ENCODE measurements at regions not wholly inside any gene's neighbourhood (a gene's known extent, or its start where the extent isn't known, plus 50 kb on each side); places are given as distances from the start of the nearest gene placed in this dataset.

DNA sequence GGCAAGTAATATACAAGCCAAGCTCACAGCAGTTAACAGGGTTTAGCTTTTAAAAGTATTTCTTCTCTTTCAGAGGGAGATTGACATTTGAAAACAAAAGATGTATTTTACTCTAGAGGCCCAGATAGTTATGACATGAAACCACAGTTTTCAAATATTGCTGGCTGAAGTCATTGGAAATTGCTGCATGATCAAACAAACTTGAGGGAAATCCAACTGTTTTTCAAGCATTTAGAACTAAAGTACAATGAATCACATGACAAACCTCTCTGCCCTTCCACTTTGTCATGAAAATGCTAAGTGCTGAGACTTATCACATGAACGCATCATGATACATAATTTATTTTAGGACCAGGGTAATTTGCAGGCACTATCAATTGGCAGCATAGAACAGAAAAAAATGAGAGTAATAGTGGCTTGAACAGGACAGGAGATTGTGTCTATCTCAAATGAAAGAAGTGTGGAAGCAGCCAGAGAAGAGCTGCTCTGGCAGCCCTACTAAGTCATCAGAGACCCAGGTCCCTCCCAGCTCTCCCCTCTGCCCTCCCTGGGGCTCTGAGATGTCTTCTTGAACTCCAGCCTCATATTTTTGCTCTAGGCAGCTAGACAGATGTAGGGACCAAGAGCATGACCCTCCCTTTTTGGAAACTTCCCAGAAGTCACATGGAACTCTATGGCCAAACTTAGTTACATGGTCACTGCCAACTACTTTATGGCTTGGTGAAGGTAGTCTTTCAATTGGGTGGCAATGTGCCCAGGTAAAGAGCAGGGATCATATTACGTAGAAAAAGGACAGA is 90.1 kb upstream of the PELI2 start:
- peaks cover 0 to 5% (median 2%) of the 10 kb centered on the region in 4 donors for H3K4me1 ChIP-seq
- in situ Hi-C loops (cut with MboI; ENCODE audit: low pct_ligation_motif_present in 1 of 4, low pct_unique_long_range_greater_than_20kb in 1 of 4, low sequenced_read_pairs in 3 of 4) (no loop called here), intact Hi-C loops (cut with DNase I; ENCODE audit: low total_unique reads) (no loop called here)
- TF ChIP-seq POLR2A (IDR thresholded peaks at IDR 0.05): no peak
- TF ChIP-seq, protein P1, sequence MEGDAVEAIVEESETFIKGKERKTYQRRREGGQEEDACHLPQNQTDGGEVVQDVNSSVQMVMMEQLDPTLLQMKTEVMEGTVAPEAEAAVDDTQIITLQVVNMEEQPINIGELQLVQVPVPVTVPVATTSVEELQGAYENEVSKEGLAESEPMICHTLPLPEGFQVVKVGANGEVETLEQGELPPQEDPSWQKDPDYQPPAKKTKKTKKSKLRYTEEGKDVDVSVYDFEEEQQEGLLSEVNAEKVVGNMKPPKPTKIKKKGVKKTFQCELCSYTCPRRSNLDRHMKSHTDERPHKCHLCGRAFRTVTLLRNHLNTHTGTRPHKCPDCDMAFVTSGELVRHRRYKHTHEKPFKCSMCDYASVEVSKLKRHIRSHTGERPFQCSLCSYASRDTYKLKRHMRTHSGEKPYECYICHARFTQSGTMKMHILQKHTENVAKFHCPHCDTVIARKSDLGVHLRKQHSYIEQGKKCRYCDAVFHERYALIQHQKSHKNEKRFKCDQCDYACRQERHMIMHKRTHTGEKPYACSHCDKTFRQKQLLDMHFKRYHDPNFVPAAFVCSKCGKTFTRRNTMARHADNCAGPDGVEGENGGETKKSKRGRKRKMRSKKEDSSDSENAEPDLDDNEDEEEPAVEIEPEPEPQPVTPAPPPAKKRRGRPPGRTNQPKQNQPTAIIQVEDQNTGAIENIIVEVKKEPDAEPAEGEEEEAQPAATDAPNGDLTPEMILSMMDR (IDR thresholded peaks at IDR 0.05): no peak
- TF ChIP-seq EP300 (IDR thresholded peaks at IDR 0.05; ENCODE audit: low read depth): no peak
- no peak for TF ChIP-seq POLR2AphosphoS5 (IDR thresholded peaks at IDR 0.05)
- H3K27ac ChIP-seq: no peak overlapping the region
- H3K36me3 ChIP-seq: no peaks in the 10 kb centered on the region
- no peaks in the 10 kb centered on the region for H3K9me3 ChIP-seq
- H3K27me3 ChIP-seq: no peaks in the 10 kb centered on the region
- 29 to 60% methylated on average over 2 of the region's 2 CpGs for WGBS, 2 donors (ENCODE audit: low coverage in 1 of 2)
- no peak overlapping the region for H3K4me3 ChIP-seq
- no peak for DNase-seq

DNA sequence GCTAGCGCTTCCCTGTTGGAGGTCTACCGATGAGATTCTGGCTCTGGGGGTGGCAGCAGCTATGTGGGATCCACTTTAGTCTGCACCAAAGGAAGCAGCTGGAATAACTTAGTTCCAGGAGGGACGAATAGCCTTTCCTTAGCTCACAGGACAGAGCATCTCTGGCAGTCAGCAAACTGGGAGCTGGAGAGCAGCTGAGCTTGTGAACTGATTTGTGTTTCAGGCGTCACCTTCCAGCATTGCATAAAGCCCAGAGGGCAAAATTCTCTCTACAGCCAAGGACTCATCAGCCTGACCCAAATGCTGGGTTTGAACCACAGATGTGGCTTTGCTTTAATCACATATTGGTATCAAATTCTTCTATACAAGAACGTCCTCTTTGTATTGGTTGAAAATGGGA is 81.9 kb upstream of the PELI2 start:
- H3K36me3 ChIP-seq: no peaks in the 10 kb centered on the region
- intact Hi-C loops (cut with DNase I; ENCODE audit: low total_unique reads): no loop called here
- no peaks in the 10 kb centered on the region for H3K4me1 ChIP-seq
- in situ Hi-C loops (cut with MboI; ENCODE audit: low pct_ligation_motif_present in 1 of 4, low pct_unique_long_range_greater_than_20kb in 1 of 4, low sequenced_read_pairs in 3 of 4): no loop called here
- H3K4me3 ChIP-seq: no peak overlapping the region
- H3K27ac ChIP-seq: no peak overlapping the region
- TF ChIP-seq POLR2A (IDR thresholded peaks at IDR 0.05) (no peak), EP300 (IDR thresholded peaks at IDR 0.05; ENCODE audit: low read depth) (no peak), POLR2AphosphoS5 (IDR thresholded peaks at IDR 0.05) (no peak)
- TF ChIP-seq, protein P1 (IDR thresholded peaks at IDR 0.05): no peak
- no peak for DNase-seq
- no peaks in the 10 kb centered on the region for H3K9me3 ChIP-seq
- no peaks in the 10 kb centered on the region for H3K27me3 ChIP-seq
- WGBS, 2 donors (ENCODE audit: low coverage in 1 of 2): 81 to 83% methylated on average over 2 to 5 of the region's 5 CpGs

DNA sequence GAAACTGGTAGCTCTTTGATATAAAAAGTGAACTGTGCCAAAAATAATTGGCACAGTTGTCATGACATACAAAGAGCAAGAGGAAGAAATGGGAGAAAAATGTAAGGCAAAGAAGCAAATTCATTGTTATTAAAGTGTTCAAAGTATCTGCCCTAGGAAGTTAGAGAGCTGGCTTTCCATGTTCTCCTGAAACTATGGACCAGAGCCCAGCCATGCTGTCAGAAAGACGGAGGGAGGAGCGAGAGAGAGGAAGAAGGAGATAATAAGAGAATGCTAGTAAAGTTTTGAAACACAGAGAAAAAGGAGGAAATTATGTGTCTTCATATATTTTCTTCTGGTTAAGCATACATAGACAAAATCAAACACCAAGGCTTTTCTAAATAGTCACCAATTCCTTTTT is 78.1 kb upstream of the PELI2 start:
- Histone ChIP-seq H3K27ac (no peak overlapping the region), H3K4me3 (no peak overlapping the region), H3K27me3 (no peaks in the 10 kb centered on the region), H3K4me1 (no peaks in the 10 kb centered on the region), H3K9me3 (no peaks in the 10 kb centered on the region), H3K36me3 (no peaks in the 10 kb centered on the region)
- DNase-seq: no peak
- TF ChIP-seq POLR2A (IDR thresholded peaks at IDR 0.05) (no peak), EP300 (IDR thresholded peaks at IDR 0.05; ENCODE audit: low read depth) (no peak), POLR2AphosphoS5 (IDR thresholded peaks at IDR 0.05) (no peak)
- TF ChIP-seq, protein P1 (IDR thresholded peaks at IDR 0.05): no peak
- 76 to 92% methylated on average over 2 of the region's 2 CpGs for WGBS, 2 donors (ENCODE audit: low coverage in 1 of 2)
- intact Hi-C loops (cut with DNase I; ENCODE audit: low total_unique reads) (loop anchor here (1.0 kb wide), 1 partner anchor 47 kb away; no protein-coding TSS in a partner anchor), in situ Hi-C loops (cut with MboI; ENCODE audit: low pct_ligation_motif_present in 1 of 4, low pct_unique_long_range_greater_than_20kb in 1 of 4, low sequenced_read_pairs in 3 of 4) (no loop called here)

DNA sequence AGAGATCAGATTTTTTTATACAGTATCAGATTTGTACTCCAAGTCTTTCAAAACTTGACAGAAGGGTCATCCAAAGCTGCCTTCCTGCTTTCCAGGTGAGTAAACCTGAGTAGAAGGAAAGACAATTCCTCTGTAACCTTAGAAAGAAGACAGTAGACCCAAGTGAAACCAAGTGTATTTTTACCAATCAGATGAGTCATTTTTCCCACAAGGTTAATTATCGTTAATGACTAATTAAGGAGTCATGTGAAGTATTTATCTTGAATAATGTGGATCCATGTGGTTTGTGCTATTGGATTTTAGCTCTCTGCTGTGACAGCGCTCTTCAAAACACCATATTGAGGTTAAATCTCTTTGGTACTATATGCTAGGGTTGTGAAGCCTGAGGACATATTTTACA is 74.0 kb upstream of the PELI2 start:
- intact Hi-C loops (cut with DNase I; ENCODE audit: low total_unique reads): no loop called here
- 80 to 84% methylated on average over 1 to 2 of the region's 2 CpGs for WGBS, 2 donors (ENCODE audit: low coverage in 1 of 2)
- Histone ChIP-seq H3K27me3 (no peaks in the 10 kb centered on the region), H3K27ac (no peak overlapping the region), H3K4me1 (peaks cover 0 to 6% (median 0%) of the 10 kb centered on the region in 4 donors), H3K9me3 (no peaks in the 10 kb centered on the region), H3K36me3 (no peaks in the 10 kb centered on the region), H3K4me3 (no peak overlapping the region)
- no peak for DNase-seq
- in situ Hi-C loops (cut with MboI; ENCODE audit: low pct_ligation_motif_present in 1 of 4, low pct_unique_long_range_greater_than_20kb in 1 of 4, low sequenced_read_pairs in 3 of 4): no loop called here
- TF ChIP-seq POLR2AphosphoS5 (IDR thresholded peaks at IDR 0.05) (no peak), POLR2A (IDR thresholded peaks at IDR 0.05) (no peak), EP300 (IDR thresholded peaks at IDR 0.05; ENCODE audit: low read depth) (no peak)
- TF ChIP-seq, protein P1 (IDR thresholded peaks at IDR 0.05): no peak
